Fibroblast of mammary gland (primary cell): ENCODE measurements at regions not wholly inside any gene's neighbourhood (a gene's known extent, or its start where the extent isn't known, plus 50 kb on each side); places are given as distances from the start of the nearest gene placed in this dataset.
"Not testable (repeated sequence)": the region's sequence is repeated elsewhere in the genome, so short reads cannot be mapped to it uniquely, and the experiment has no call there.

Source experiments
- DNase-seq: peaks from one replicate; pipeline ENCODE4 v3.0.0-alpha.2; 2010; ENCODE audit warnings: low read depth
- H3K4me3 ChIP-seq: 2 replicates; pipeline ENCODE4 v1.5.1; 2011; ENCODE audit warnings: low read depth, mild to moderate bottlenecking, low read length, moderate library complexity; ENCODE audit not compliant: control insufficient read depth
- CTCF ChIP-seq: conservative IDR thresholded peaks from 2 replicates; pipeline ENCODE4 v1.5.1; 2011; ENCODE audit warnings: low read depth, low read length, inconsistent platforms; ENCODE audit not compliant: control insufficient read depth, insufficient read depth

GRCh38 chr18:62458346-62458745 lies 64.5 kb upstream of the ZCCHC2 start:
- no peak for DNase-seq
- no peak overlapping the region for H3K4me3 ChIP-seq
- no peak for TF ChIP-seq CTCF

- no peak for DNase-seq
- no peak overlapping the region for H3K4me3 ChIP-seq
- no peak for TF ChIP-seq CTCF
These were observed 63.7 kb upstream of the ZCCHC2 start for GRCh38 chr18:62458868-62459716.

- H3K4me3 ChIP-seq = no peak overlapping the region
- TF ChIP-seq CTCF = no peak
- peak; percentile 52 for DNase-seq
These were observed 61.9 kb upstream of the ZCCHC2 start for GRCh38 chr18:62460851-62461300.

- no peak overlapping the region for H3K4me3 ChIP-seq
- DNase-seq = no peak
- TF ChIP-seq CTCF = no peak
These were observed 61.2 kb upstream of the ZCCHC2 start for GRCh38 chr18:62461591-62461990.

- H3K4me3 ChIP-seq = no peak overlapping the region
- no peak for DNase-seq
- no peak for TF ChIP-seq CTCF
These were observed 58.6 kb upstream of the ZCCHC2 start for GRCh38 chr18:62464266-62464665.

GRCh38 chr18:62469131-62469530 lies 53.7 kb upstream of the ZCCHC2 start:
- DNase-seq, H3K4me3 ChIP-seq: not testable (repeated sequence)
